ENCODE measurements at regions not wholly inside any gene's neighbourhood (a gene's known extent, or its start where the extent isn't known, plus 50 kb on each side); places are given as distances from the start of the nearest gene placed in this dataset. TPM values are rescaled to one million over a fixed set of nuclear protein-coding genes. Genes with fewer than 3 reads are reported as not detected.

GRCh38 chr4:30670206-30670605 is 50.0 kb upstream of the PCDH7 start (continued):
- TF ChIP-seq ETS1 (IDR thresholded peaks at IDR 0.05) (no peak), ZNF462 (CRISPR knock-in tag; IDR thresholded peaks at IDR 0.05) (no peak), EZH2 (IDR thresholded peaks at IDR 0.05; ENCODE audit: low read depth, unreplicated experiment) (no peak), NANOG (IDR thresholded peaks at IDR 0.05; ENCODE audit: borderline replicate concordance) (no peak), ZNF331 (CRISPR knock-in tag; IDR thresholded peaks at IDR 0.05; ENCODE audit: low read depth) (no peak)

Small RNAs in the stretch of these regions (small RNA-seq; reads per million reads assigned to genes)
- gene AC097510.1 (ENCODE audit: low replicate concordance), result not detected
